PC-3 (cell line): ENCODE measurements at regions not wholly inside any gene's neighbourhood (a gene's known extent, or its start where the extent isn't known, plus 50 kb on each side); places are given as distances from the start of the nearest gene placed in this dataset.

Experiments used
- ATAC-seq: fragments of 200-7000 bp; cut with Tn5 transposase; 2 replicates; pipeline ENCODE4 v1.9.1; 2020; ENCODE audit warnings: mild to moderate bottlenecking, moderate library complexity
- BruUV-seq: library from RNA; stranded (reverse); fragments of 400-500 nt; replicated peaks from 2 replicates; lab custom pipeline; 2021; lab: Mats Ljungman, UMichigan
- CTCF ChIA-PET: fragments of 300-600 bp; sonication (Branson Sonifier 250); formaldehyde crosslinking; loops from one replicate; lab custom pipeline; 2022; ENCODE audit warnings: antibody characterized with exemption; lab: Charles Lee
- POLR2A ChIA-PET: fragments of 300-600 bp; sonication (Branson Sonifier 250); formaldehyde crosslinking; loops from one replicate; lab custom pipeline; 2022; ENCODE audit warnings: antibody characterized with exemption; ENCODE audit not compliant: unreplicated experiment; lab: Charles Lee
- DNase-seq: peaks from one replicate; pipeline ENCODE4 v3.0.0-alpha.2; 2015
- H2AFZ ChIP-seq: fragments of 300-600 bp; sonication (generic); 2 replicates; pipeline ENCODE4 v1.6.0; 2016; ENCODE audit warnings: antibody characterized with exemption, low read length
- H3F3A ChIP-seq: fragments of 300-600 bp; sonication (generic); one replicate; pipeline ENCODE4 v1.6.0; 2017; ENCODE audit warnings: antibody characterized with exemption, low read length, control low read depth, mild to moderate bottlenecking; ENCODE audit not compliant: unreplicated experiment
- H3K27ac ChIP-seq: fragments of 300-600 bp; sonication (generic); 2 replicates; pipeline ENCODE4 v1.5.1; 2016; ENCODE audit warnings: mild to moderate bottlenecking, low read length
- H3K27me3 ChIP-seq: fragments of 300-600 bp; sonication (generic); 2 replicates; pipeline ENCODE4 v1.6.1; 2016; ENCODE audit warnings: low read length, mixed read lengths
- H3K36me3 ChIP-seq: fragments of 300-600 bp; sonication (generic); 2 replicates; pipeline ENCODE4 v1.6.1; 2016; ENCODE audit warnings: low read depth, mixed run types, low read length, mixed read lengths
- H3K4me1 ChIP-seq: fragments of 300-600 bp; sonication (generic); 2 replicates; pipeline ENCODE4 v1.5.1; 2016; ENCODE audit warnings: low read length; ENCODE audit not compliant: insufficient read depth
- H3K4me2 ChIP-seq: fragments of 300-600 bp; sonication (generic); 2 replicates; pipeline ENCODE4 v1.6.0; 2016; ENCODE audit warnings: low read length
- H3K4me3 ChIP-seq: fragments of 300-600 bp; sonication (generic); 2 replicates; pipeline ENCODE4 v1.5.1; 2016; ENCODE audit warnings: mild to moderate bottlenecking, low read length, mixed read lengths
- H3K79me2 ChIP-seq: fragments of 300-600 bp; sonication (generic); 2 replicates; pipeline ENCODE4 v1.6.1; 2017; ENCODE audit warnings: low read length, mixed read lengths
- H3K9ac ChIP-seq: fragments of 300-600 bp; sonication (generic); 2 replicates; pipeline ENCODE4 v1.6.0; 2016; ENCODE audit warnings: mild to moderate bottlenecking, low read length
- H3K9me2 ChIP-seq: fragments of 300-600 bp; sonication (generic); replicated peaks from 2 replicates; pipeline ENCODE4 v1.6.1; 2016; ENCODE audit warnings: mixed run types, low read length, mixed read lengths
- H3K9me3 ChIP-seq: fragments of 300-600 bp; sonication (generic); 2 replicates; pipeline ENCODE4 v1.6.1; 2016; ENCODE audit warnings: low read length, mixed read lengths
- H4K20me1 ChIP-seq: fragments of 300-600 bp; sonication (generic); 2 replicates; pipeline ENCODE4 v1.6.1; 2016; ENCODE audit warnings: low read length, mixed read lengths
- CTCF ChIP-seq: fragments of 300-600 bp; sonication (generic); conservative IDR thresholded peaks from 2 replicates; pipeline ENCODE4 v1.5.1; 2017; ENCODE audit warnings: antibody characterized with exemption, low read depth, mild to moderate bottlenecking, low read length
- EZH2 ChIP-seq: fragments of 300-600 bp; sonication (generic); IDR thresholded peaks from one replicate; pipeline ENCODE4 v1.6.1; 2017; ENCODE audit warnings: antibody characterized with exemption, mild to moderate bottlenecking, low read length; ENCODE audit not compliant: unreplicated experiment
- EZH2phosphoT487 ChIP-seq: fragments of 300-600 bp; sonication (generic); IDR thresholded peaks from 2 replicates; pipeline ENCODE4 v1.6.1; 2018; ENCODE audit warnings: mild to moderate bottlenecking, antibody characterized with exemption, low read length, borderline replicate concordance
- intact Hi-C: fragments of 100-400 bp; cut with micrococcal nuclease; formaldehyde crosslinking; loops from 2 replicates; pipeline ENCODE4 v1.9.0; 2023

GRCh38 chr10:57689596-57690297 lies 577.9 kb downstream of the IPMK start:
- Histone ChIP-seq H3K4me1 (peaks cover 20% of the 10 kb centered on the region), H3K9ac (no peak overlapping the region), H3K4me3 (no peak overlapping the region), H3F3A (no peaks in the 10 kb centered on the region), H3K27me3 (no peaks in the 10 kb centered on the region), H3K79me2 (no peaks in the 10 kb centered on the region), H2AFZ (no peak overlapping the region), H3K9me2 (no peaks in the 10 kb centered on the region), H4K20me1 (no peaks in the 10 kb centered on the region), H3K36me3 (no peaks in the 10 kb centered on the region), H3K27ac (no peak overlapping the region), H3K4me2 (no peak overlapping the region), H3K9me3 (no peaks in the 10 kb centered on the region)
- peak; percentile 38 for ATAC-seq
- no TSS peak for BruUV-seq
- no peak for TF ChIP-seq EZH2
- no peak for TF ChIP-seq EZH2phosphoT487
- TF ChIP-seq CTCF = no peak
- DNase-seq = no peak
- intact Hi-C loops = loop anchor here (1.0 kb wide), 1 partner anchor 14 kb away; no protein-coding TSS in a partner anchor
- POLR2A ChIA-PET = no interaction called here
- CTCF ChIA-PET = interaction anchor here (0.6 kb wide), 1 partner anchor 711 kb away, joined by 3 read pairs; no protein-coding TSS in a partner anchor

- Histone ChIP-seq H3K79me2 (no peaks in the 10 kb centered on the region), H3K36me3 (no peaks in the 10 kb centered on the region), H3F3A (no peaks in the 10 kb centered on the region), H3K4me2 (no peak overlapping the region), H3K4me3 (no peak overlapping the region), H2AFZ (no peak overlapping the region), H3K27ac (no peak overlapping the region), H3K9ac (no peak overlapping the region), H3K27me3 (no peaks in the 10 kb centered on the region), H3K9me2 (no peaks in the 10 kb centered on the region), H3K9me3 (no peaks in the 10 kb centered on the region), H3K4me1 (no peaks in the 10 kb centered on the region), H4K20me1 (no peaks in the 10 kb centered on the region)
- ChIA-PET CTCF (no interaction called here), POLR2A (interaction anchor here (0.6 kb wide), 1 partner anchor 48 kb away, joined by 5 read pairs; no protein-coding TSS in a partner anchor)
- TF ChIP-seq EZH2phosphoT487 (no peak), EZH2 (no peak), CTCF (no peak)
- BruUV-seq = no TSS peak
- intact Hi-C loops = no loop called here
- ATAC-seq (no peak), DNase-seq (no peak)
These were observed 587.8 kb downstream of the IPMK start for GRCh38 chr10:57679916-57680315.

- Histone ChIP-seq H3K4me2 (no peak overlapping the region), H3K4me1 (no peaks in the 10 kb centered on the region), H3K9me2 (no peaks in the 10 kb centered on the region), H4K20me1 (no peaks in the 10 kb centered on the region), H3K9ac (no peak overlapping the region), H3K27me3 (no peaks in the 10 kb centered on the region), H3K4me3 (no peak overlapping the region), H3K27ac (no peak overlapping the region), H3K9me3 (no peaks in the 10 kb centered on the region), H3K36me3 (no peaks in the 10 kb centered on the region), H3K79me2 (no peaks in the 10 kb centered on the region), H3F3A (no peaks in the 10 kb centered on the region), H2AFZ (no peak overlapping the region)
- BruUV-seq = no TSS peak
- intact Hi-C loops = no loop called here
- ATAC-seq = no peak
- CTCF ChIA-PET = interaction anchor here (0.6 kb wide), 1 partner anchor 39 kb away, joined by 3 read pairs; no protein-coding TSS in a partner anchor
- TF ChIP-seq EZH2 (no peak), CTCF (no peak)
- POLR2A ChIA-PET = no interaction called here
- DNase-seq = no peak
These were observed 592.6 kb downstream of the IPMK start for GRCh38 chr10:57675125-57675524.
